Smooth muscle cell (in vitro differentiated cells): ENCODE measurements at regions not wholly inside any gene's neighbourhood (a gene's known extent, or its start where the extent isn't known, plus 50 kb on each side); places are given as distances from the start of the nearest gene placed in this dataset.

Experiments used
- DNase-seq: peaks from one replicate; lab custom pipeline; 2025; ENCODE audit not compliant: unreplicated experiment; lab: John Stamatoyannopoulos, UW
- H2AFZ ChIP-seq: fragments of 200-600 bp; sonication (generic); 2 replicates; pipeline ENCODE4 v1.6.0; 2016; ENCODE audit warnings: antibody characterized with exemption, low read depth, mild to moderate bottlenecking
- H3F3A ChIP-seq: fragments of 200-600 bp; sonication (generic); 2 replicates; pipeline ENCODE4 v1.6.0; 2017; ENCODE audit warnings: antibody characterized with exemption, low read depth
- H3K27ac ChIP-seq: fragments of 200-600 bp; sonication (generic); 2 replicates; pipeline ENCODE4 v1.5.1; 2016; ENCODE audit warnings: low read depth, mild to moderate bottlenecking
- H3K27me3 ChIP-seq: fragments of 200-600 bp; sonication (generic); 2 replicates; pipeline ENCODE4 v1.6.1; 2016; ENCODE audit warnings: low read depth, mild to moderate bottlenecking
- H3K36me3 ChIP-seq: fragments of 200-600 bp; sonication (generic); 2 replicates; pipeline ENCODE4 v1.5.1; 2016; ENCODE audit warnings: low read depth
- H3K4me1 ChIP-seq: fragments of 200-600 bp; sonication (generic); 2 replicates; pipeline ENCODE4 v1.5.1; 2016; ENCODE audit warnings: low read depth
- H3K4me2 ChIP-seq: fragments of 200-600 bp; sonication (generic); 2 replicates; pipeline ENCODE4 v1.6.0; 2016; ENCODE audit warnings: mild to moderate bottlenecking
- H3K4me3 ChIP-seq: fragments of 200-600 bp; sonication (generic); 2 replicates; pipeline ENCODE4 v1.5.1; 2016; ENCODE audit warnings: mild to moderate bottlenecking
- H3K79me2 ChIP-seq: fragments of 200-600 bp; sonication (generic); 2 replicates; pipeline ENCODE4 v1.6.0; 2016; ENCODE audit warnings: low read depth, mild to moderate bottlenecking
- H3K9ac ChIP-seq: fragments of 200-600 bp; sonication (generic); 2 replicates; pipeline ENCODE4 v1.6.0; 2016; ENCODE audit warnings: low read depth
- H3K9me3 ChIP-seq: fragments of 200-600 bp; sonication (generic); replicated peaks from 2 replicates; pipeline ENCODE4 v1.5.1; 2016; ENCODE audit warnings: low read depth
- H4K20me1 ChIP-seq: fragments of 200-600 bp; sonication (generic); 2 replicates; pipeline ENCODE4 v1.6.0; 2016; ENCODE audit warnings: low read depth
- CTCF ChIP-seq: fragments of 200-600 bp; sonication (generic); IDR thresholded peaks from 2 replicates; pipeline ENCODE4 v1.5.1; 2017; ENCODE audit warnings: borderline replicate concordance, mild to moderate bottlenecking, antibody characterized with exemption; ENCODE audit not compliant: insufficient read depth, poor library complexity, severe bottlenecking
- WGBS: methylation state at CpG from one replicate; pipeline ENCODE4 v1.1.7; 2016; ENCODE audit warnings: low lambda C conversion rate; 5-methylcytosine and 5-hydroxymethylcytosine counted together

- H3F3A ChIP-seq = peaks cover 7% of the 10 kb centered on the region
- H3K4me3 ChIP-seq = no peak overlapping the region
- no peaks in the 10 kb centered on the region for H3K4me1 ChIP-seq
- H3K36me3 ChIP-seq = no peaks in the 10 kb centered on the region
- no peaks in the 10 kb centered on the region for H3K79me2 ChIP-seq
- no peaks in the 10 kb centered on the region for H3K27me3 ChIP-seq
- 100% methylated on average over 3 of the region's 3 CpGs for WGBS
- H3K9me3 ChIP-seq = no peaks in the 10 kb centered on the region
- no peak for TF ChIP-seq CTCF
- DNase-seq = no peak
- H3K9ac ChIP-seq = no peak overlapping the region
- H3K27ac ChIP-seq = no peak overlapping the region
- H3K4me2 ChIP-seq = no peak overlapping the region
- peak overlapping the region; percentile 82 for H2AFZ ChIP-seq
- H4K20me1 ChIP-seq = no peaks in the 10 kb centered on the region
These were observed 197.2 kb upstream of the PAPPA start for GRCh38 chr9:115956371-115956770.

GRCh38 chr9:115957585-115957984 is 196.0 kb upstream of the PAPPA start:
- 24% methylated on average over 2 of the region's 2 CpGs for WGBS
- H3F3A ChIP-seq = no peaks in the 10 kb centered on the region
- peak overlapping the region; percentile 7 for H3K27ac ChIP-seq
- no peak overlapping the region for H3K4me2 ChIP-seq
- no peak overlapping the region for H3K9ac ChIP-seq
- H3K27me3 ChIP-seq = no peaks in the 10 kb centered on the region
- H4K20me1 ChIP-seq = no peaks in the 10 kb centered on the region
- no peak for TF ChIP-seq CTCF
- no peaks in the 10 kb centered on the region for H3K9me3 ChIP-seq
- no peak for DNase-seq
- H3K4me3 ChIP-seq = no peak overlapping the region
- peak overlapping the region; percentile 82 for H2AFZ ChIP-seq
- no peaks in the 10 kb centered on the region for H3K79me2 ChIP-seq
- H3K4me1 ChIP-seq = no peaks in the 10 kb centered on the region
- H3K36me3 ChIP-seq = no peaks in the 10 kb centered on the region

GRCh38 chr9:115964710-115965347 is 188.8 kb upstream of the PAPPA start:
- Histone ChIP-seq H2AFZ (no peak overlapping the region), H3K9me3 (no peaks in the 10 kb centered on the region)
- WGBS = 82% methylated on average over 3 of the region's 3 CpGs

More at GRCh38 chr9:115964710-115965347, 188.8 kb upstream of the PAPPA start:
- no peak for DNase-seq
- H3F3A ChIP-seq = no peaks in the 10 kb centered on the region
- no peaks in the 10 kb centered on the region for H3K4me1 ChIP-seq
- H3K36me3 ChIP-seq = no peaks in the 10 kb centered on the region
- TF ChIP-seq CTCF = no peak
- H3K27ac ChIP-seq = no peak overlapping the region
- H3K4me2 ChIP-seq = no peak overlapping the region
- H3K9ac ChIP-seq = no peak overlapping the region
- H4K20me1 ChIP-seq = no peaks in the 10 kb centered on the region
- H3K4me3 ChIP-seq = no peak overlapping the region
- no peaks in the 10 kb centered on the region for H3K79me2 ChIP-seq
- no peaks in the 10 kb centered on the region for H3K27me3 ChIP-seq
